B cell (primary cell): ENCODE measurements at regions not wholly inside any gene's neighbourhood (a gene's known extent, or its start where the extent isn't known, plus 50 kb on each side); places are given as distances from the start of the nearest gene placed in this dataset.

Experiments used
- CTCF ChIP-seq: fragments of 200-600 bp; IDR thresholded peaks from one replicate; pipeline ENCODE4 v1.8.0; 2022; ENCODE audit warnings: antibody characterized with exemption, mild to moderate bottlenecking
- EZH2 ChIP-seq: IDR thresholded peaks from 2 replicates; pipeline ENCODE4 v1.6.1; 2012; ENCODE audit warnings: borderline replicate concordance, low read depth, mild to moderate bottlenecking, moderate library complexity, low read length; ENCODE audit not compliant: insufficient read depth, poor library complexity, severe bottlenecking

- TF ChIP-seq CTCF (no peak), EZH2 (no peak)
Observed at GRCh38 chr1:8216005-8216404, 101.9 kb upstream of the SLC45A1 start.
